ENCODE measurements at regions not wholly inside any gene's neighbourhood (a gene's known extent, or its start where the extent isn't known, plus 50 kb on each side); places are given as distances from the start of the nearest gene placed in this dataset.

DNA sequence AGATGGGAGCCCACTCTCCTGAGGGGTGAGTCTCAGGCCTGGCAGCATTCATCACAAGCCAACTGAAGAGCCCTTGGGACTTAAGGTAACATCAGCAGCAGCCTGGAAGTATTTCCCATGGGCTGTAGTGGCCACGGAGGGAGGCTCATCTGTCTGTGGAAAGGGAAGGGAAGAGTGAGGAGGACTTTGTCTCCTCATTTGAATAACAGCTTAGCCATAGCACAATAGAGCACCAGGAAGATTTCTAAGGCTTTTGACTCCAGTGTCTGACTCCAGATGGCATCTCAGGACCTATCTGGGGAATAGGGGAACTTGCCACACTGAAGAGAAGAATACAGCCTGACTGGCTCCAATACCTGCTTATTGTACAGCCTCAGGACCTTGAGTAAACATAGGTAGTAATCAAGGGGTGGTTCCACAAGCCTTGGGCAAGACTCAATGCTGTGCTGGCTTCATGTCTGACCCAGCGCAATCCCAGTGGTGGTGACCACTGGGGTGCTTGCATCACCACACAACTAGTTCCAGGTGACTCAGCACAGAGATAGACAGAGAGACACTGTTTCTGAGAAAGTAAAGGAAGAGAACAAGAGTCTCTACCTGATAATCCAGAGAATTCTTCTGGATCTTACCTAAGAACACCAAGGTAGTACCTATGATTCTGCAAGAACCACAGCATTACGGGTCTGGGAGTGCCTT lies 510.5 kb upstream of the CCDC179 start:
- H3K27ac Mint-ChIP-seq: no peak overlapping the region
- ATAC-seq (replicated peaks in 1 of 2) (no peak), DNase-seq (no peak)
- no peaks in the 10 kb centered on the region for H3K27me3 Mint-ChIP-seq (ENCODE audit: low read depth)
- no peaks in the 10 kb centered on the region for H3K36me3 Mint-ChIP-seq (ENCODE audit: insufficient read depth in 2 of 2)
- no peaks in the 10 kb centered on the region for H3K4me1 Mint-ChIP-seq (ENCODE audit: low read depth)
- peaks cover 10 to 17% of the 10 kb centered on the region in 2 donors for H3K9me3 Mint-ChIP-seq
- no peak overlapping the region for H3K4me3 Mint-ChIP-seq

DNA sequence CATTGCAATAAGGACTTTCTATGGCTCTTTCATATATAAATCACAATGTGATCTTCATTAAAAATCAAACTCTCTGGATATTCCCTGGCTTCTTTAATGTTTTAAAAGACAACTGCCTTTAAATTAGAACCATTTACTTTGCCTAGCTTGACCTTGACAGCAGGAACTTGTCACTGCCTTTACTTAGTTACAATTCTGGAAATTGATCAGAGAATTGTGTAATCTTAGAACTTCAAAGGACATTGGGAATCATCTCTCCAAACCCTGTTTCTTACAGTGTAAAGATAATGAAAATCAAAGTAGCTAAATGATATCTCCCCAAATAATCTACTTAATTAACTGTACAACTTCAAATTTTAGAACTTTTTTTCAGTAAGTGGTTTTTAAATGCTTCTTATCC lies 517.6 kb upstream of the CCDC179 start:
- ATAC-seq (replicated peaks in 1 of 2): no peak
- H3K27me3 Mint-ChIP-seq (ENCODE audit: low read depth): no peaks in the 10 kb centered on the region
- no peaks in the 10 kb centered on the region for H3K4me1 Mint-ChIP-seq (ENCODE audit: low read depth)
- H3K4me3 Mint-ChIP-seq: no peak overlapping the region
- no peak for DNase-seq
- no peak overlapping the region for H3K27ac Mint-ChIP-seq
- H3K36me3 Mint-ChIP-seq (ENCODE audit: insufficient read depth in 2 of 2): peaks cover 0 to 1% of the 10 kb centered on the region in 2 donors
- peaks cover 2 to 16% of the 10 kb centered on the region in 2 donors for H3K9me3 Mint-ChIP-seq

DNA sequence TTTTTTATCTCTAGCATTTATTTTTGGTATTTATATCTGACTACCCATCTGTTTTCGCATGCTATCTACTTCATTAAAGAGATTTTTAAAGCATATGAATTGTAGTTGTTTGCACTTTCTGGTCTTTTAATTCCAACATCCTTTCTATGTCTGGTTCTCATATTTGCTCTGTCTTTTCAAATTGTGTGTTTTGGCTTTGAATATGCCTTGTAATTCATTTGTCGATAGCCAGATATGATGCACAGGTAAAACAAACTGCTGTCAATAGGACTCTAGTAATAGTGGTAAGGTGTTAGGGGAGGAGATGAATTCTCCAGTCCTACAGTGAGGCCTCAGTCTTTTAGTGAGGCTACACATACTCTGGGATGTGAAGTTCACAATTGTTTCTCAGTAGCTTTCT lies 530.8 kb upstream of the CCDC179 start:
- H3K36me3 Mint-ChIP-seq (ENCODE audit: insufficient read depth in 2 of 2): no peaks in the 10 kb centered on the region
- ATAC-seq (replicated peaks in 1 of 2) (no peak), DNase-seq (no peak)
- H3K27me3 Mint-ChIP-seq (ENCODE audit: low read depth): no peaks in the 10 kb centered on the region
- H3K4me1 Mint-ChIP-seq (ENCODE audit: low read depth): no peaks in the 10 kb centered on the region
- H3K4me3 Mint-ChIP-seq: no peak overlapping the region
- H3K9me3 Mint-ChIP-seq: peaks cover 1 to 4% of the 10 kb centered on the region in 2 donors
- no peak overlapping the region for H3K27ac Mint-ChIP-seq

DNA sequence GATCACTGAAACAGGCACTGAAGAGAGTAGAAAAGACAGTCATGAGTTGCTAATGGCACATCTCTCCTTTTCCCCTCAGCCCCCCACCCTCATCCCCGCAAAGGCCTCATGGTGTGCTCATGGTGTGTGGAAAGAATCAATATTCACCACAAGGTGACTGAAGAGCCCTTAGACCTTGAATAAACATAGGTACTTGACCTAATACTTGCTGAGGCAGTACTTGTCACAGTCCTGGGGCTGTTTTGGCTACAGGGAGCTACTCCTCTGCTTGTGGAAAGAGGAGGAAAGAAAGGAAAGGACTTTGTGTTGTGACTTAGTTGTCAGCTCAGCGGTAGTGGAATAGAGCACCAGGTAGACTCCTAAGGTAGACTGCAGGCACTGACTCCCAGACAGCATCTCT lies 537.8 kb upstream of the CCDC179 start:
- ATAC-seq (replicated peaks in 1 of 2): no peak
- H3K9me3 Mint-ChIP-seq: peaks cover 5 to 8% of the 10 kb centered on the region in 2 donors

DNA sequence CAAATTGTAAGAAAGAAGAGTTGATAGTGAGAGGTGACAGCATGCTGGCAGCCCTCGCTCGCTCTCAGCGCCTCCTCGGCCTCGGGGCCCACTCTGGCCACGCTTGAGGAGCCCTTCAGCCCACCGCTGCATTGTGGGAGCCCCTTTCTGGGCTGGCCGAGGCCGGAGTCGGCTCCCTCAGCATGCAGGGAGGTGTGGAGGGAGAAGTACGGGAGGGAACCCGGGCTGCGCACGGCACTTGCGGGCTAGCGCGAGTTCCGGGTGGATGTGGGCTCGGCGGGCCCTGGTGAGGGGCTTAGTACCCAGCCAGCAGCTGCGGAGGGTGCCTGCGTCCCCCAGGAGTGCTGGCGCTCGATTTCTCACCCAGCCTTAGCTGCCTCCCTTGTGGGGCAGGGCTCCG lies 539.7 kb upstream of the CCDC179 start:
- DNase-seq: no peak
- Mint-ChIP-seq H3K4me1 (ENCODE audit: low read depth) (no peaks in the 10 kb centered on the region), H3K4me3 (no peak overlapping the region), H3K27me3 (ENCODE audit: low read depth) (no peaks in the 10 kb centered on the region), H3K27ac (no peak overlapping the region), H3K9me3 (peaks cover 5 to 8% of the 10 kb centered on the region in 2 donors), H3K36me3 (ENCODE audit: insufficient read depth in 2 of 2) (no peaks in the 10 kb centered on the region)
- ATAC-seq (replicated peaks in 1 of 2): no peak

More for the DNA sequence above, 537.8 kb upstream of the CCDC179 start:
- no peak overlapping the region for H3K4me3 Mint-ChIP-seq
- H3K27ac Mint-ChIP-seq: no peak overlapping the region
- no peaks in the 10 kb centered on the region for H3K4me1 Mint-ChIP-seq (ENCODE audit: low read depth)
- H3K27me3 Mint-ChIP-seq (ENCODE audit: low read depth): no peaks in the 10 kb centered on the region
- DNase-seq: no peak
- no peaks in the 10 kb centered on the region for H3K36me3 Mint-ChIP-seq (ENCODE audit: insufficient read depth in 2 of 2)

DNA sequence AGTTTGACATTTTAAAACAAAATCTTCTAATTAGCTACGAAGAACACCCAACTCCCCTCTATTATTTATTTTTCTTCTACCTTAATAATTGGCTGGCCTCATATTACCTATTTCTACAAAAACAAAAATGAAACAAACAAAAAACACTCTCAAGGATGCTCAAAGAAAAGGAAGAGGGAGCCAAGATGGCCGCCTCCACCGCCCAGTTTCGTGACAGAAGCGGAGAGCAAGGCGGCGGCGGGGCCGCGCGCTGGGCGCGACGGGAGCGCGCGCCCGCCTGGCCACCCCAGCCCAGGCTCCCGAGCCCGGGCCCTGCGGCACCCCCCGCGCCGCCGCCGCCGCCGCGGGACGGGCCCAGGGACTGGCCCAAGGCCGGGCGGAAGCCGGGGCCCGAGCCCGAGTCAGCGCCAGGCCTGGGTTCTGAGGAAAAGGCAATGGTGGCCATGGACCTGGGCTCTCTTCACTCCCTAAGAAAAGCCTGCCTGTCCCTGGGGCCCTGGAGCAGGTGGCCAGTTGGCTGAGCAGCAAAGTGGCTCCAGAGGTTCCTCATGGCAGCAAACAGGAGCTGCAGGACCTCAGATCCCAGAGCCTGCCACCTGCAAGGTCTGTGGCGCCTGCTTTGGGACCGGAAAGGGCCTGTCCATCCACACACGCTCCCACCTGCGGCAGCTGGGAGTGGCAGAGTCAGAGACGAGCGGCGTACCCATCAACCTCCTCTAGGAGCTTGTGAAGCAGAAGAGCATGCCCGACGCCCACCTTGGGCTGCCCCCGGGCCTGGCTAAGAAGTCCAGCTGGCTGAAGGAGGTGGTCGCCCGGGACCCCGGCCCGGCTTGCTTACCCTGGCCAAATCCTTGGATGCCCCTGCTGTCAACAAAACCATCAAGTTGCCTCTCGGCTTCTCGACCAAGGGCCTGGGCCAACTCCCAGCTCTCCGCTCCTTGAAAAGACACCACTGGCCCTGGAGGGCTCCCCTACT lies 543.2 kb upstream of the CCDC179 start:
- H3K27me3 Mint-ChIP-seq (ENCODE audit: low read depth): no peaks in the 10 kb centered on the region
- no peaks in the 10 kb centered on the region for H3K4me1 Mint-ChIP-seq (ENCODE audit: low read depth)
- no peak overlapping the region for H3K4me3 Mint-ChIP-seq
- no peaks in the 10 kb centered on the region for H3K36me3 Mint-ChIP-seq (ENCODE audit: insufficient read depth in 2 of 2)
- ATAC-seq (replicated peaks in 1 of 2) (no peak), DNase-seq (no peak)
- H3K27ac Mint-ChIP-seq: no peak overlapping the region
- peaks cover 5 to 8% of the 10 kb centered on the region in 2 donors for H3K9me3 Mint-ChIP-seq

DNA sequence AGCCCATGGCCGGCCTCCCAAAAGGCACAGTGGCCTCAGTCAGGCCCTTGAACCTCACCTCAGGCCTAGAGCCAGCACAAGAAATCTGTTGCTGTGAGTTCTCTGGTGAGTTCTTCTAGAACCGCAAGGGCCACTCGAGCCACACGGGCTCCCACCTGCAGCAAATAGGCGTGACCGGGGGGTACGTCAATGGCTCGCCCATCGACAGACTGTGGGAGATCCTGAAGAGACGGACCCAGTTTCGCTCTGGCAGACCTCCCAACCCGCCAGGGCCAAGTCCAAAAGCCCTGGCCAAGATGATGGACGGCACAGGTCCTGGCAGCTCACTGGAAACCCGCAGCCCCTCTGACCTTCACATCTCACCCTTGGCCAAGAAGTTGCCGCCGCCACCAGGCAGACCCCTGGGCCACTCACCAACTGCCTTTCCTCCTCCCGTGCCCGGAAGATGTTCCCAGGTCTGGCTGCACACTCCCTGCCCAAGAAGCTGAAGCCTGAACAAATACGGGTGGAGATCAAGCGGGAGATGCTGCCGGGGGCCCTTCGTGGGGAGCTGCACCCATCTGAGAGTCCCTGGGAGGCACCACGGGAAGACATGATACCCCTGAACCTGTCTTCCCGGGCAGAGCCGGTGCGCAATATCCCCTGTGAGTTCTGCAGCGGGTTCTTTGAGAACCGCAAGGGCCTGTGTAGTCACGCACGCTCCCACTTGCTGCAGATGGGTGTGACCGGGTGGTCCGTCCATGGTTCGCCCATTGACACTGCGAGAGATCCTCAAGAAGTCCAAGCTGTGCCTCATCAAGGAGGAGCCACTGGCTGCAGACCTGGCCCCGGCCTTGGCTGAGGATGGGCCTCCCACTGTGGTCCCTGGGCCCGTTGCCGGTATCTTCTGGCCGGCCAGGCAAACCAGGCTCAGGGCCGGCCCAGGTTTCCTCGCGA lies 544.2 kb upstream of the CCDC179 start:
- H3K4me3 Mint-ChIP-seq: no peak overlapping the region
- DNase-seq (no peak), ATAC-seq (replicated peaks in 1 of 2) (no peak)
- no peaks in the 10 kb centered on the region for H3K27me3 Mint-ChIP-seq (ENCODE audit: low read depth)
- H3K4me1 Mint-ChIP-seq (ENCODE audit: low read depth): no peaks in the 10 kb centered on the region
- H3K27ac Mint-ChIP-seq: no peak overlapping the region
- H3K36me3 Mint-ChIP-seq (ENCODE audit: insufficient read depth in 2 of 2): no peaks in the 10 kb centered on the region
- peaks cover 10 to 14% of the 10 kb centered on the region in 2 donors for H3K9me3 Mint-ChIP-seq

DNA sequence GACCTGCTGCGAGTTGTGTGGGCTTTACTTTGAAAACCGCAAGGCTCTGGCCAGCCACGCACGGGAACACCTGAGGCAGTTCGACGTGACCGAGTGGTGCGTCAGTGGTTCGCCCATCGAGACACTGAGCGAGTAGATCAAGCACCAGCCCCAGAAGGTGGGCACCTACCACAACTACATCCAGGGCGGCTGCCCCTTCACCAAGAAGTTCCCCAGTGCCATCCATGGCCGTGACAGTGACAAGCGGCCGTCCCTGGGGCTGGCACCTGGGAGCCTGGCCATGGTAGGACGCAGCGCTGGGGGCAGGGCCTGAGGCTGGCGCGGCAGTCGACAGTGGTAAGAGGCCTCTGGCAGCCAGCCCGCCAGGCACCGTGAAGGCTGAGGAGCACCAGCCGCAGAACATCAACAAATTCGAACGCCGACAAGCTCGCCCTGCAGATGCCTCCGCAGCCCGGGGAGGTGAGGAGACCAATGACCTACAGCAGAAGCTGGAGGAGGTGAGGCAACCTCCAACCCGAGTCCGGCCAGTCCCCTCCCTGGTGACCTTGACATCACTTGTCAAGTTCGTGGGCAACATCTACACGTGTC lies 545.2 kb upstream of the CCDC179 start:
- DNase-seq (no peak), ATAC-seq (replicated peaks in 1 of 2) (no peak)
- H3K36me3 Mint-ChIP-seq (ENCODE audit: insufficient read depth in 2 of 2): no peaks in the 10 kb centered on the region
- H3K4me1 Mint-ChIP-seq (ENCODE audit: low read depth): no peaks in the 10 kb centered on the region
- H3K27ac Mint-ChIP-seq: no peak overlapping the region
- peaks cover 13 to 17% of the 10 kb centered on the region in 2 donors for H3K9me3 Mint-ChIP-seq
- no peak overlapping the region for H3K4me3 Mint-ChIP-seq
- no peaks in the 10 kb centered on the region for H3K27me3 Mint-ChIP-seq (ENCODE audit: low read depth)

DNA sequence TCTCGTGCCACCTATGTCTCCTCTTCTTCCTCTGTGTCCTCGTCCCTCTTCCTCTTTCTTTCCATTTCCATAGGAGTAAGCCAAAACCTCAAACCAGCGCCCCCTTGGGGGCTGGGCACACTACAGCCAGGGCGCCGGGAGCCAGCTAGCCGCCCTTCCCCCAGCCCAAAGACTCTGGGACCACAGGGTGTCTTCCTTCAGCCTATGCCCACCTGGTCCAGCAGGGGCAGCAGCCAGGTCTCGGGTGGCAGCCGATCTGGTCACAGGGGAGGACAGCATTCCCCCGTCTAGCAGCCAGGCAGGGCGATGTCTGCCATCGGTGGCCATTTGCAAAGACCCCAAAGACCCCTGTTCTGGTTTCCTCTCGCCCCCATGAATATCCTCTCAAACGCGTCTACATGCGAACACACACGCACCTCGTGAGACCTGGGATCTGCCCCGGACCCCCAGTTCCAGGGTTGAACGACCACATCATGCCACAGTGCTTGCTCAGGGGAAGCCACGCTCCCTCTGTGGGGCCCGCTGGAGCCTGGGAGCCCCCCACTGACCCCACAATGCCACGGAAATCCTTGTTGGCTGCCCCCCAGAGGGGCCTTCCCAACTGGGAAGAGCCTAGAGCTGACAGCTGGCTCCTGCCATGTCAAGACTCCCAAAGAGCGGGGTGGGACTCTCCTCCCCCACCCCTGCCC lies 546.0 kb upstream of the CCDC179 start:
- H3K4me1 Mint-ChIP-seq (ENCODE audit: low read depth): no peaks in the 10 kb centered on the region
- no peak for ATAC-seq (replicated peaks in 1 of 2)
- no peaks in the 10 kb centered on the region for H3K27me3 Mint-ChIP-seq (ENCODE audit: low read depth)
- peaks cover 19 to 21% of the 10 kb centered on the region in 2 donors for H3K9me3 Mint-ChIP-seq
- no peak overlapping the region for H3K27ac Mint-ChIP-seq
- peaks cover 0 to 3% of the 10 kb centered on the region in 2 donors for H3K36me3 Mint-ChIP-seq (ENCODE audit: insufficient read depth in 2 of 2)
- DNase-seq: no peak
- no peak overlapping the region for H3K4me3 Mint-ChIP-seq

DNA sequence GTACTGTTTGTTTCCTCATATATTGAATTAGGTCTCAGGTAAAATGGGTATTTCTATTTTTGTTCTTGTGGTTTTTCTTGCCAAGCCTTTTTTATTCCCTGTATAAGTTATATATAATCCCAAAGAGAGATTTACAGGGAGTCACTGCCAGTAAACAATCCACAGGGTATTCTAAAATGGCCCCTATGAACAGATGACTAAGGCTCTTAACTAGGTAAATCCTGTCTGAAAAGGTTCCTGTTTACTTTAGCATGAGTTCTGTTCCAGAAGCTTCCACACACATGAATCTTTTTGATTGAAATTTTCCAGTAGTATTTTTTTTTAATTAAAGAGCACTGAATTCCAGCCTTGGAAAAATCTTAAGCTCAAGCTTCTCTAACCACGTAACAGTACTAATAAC lies 552.8 kb upstream of the CCDC179 start:
- Mint-ChIP-seq H3K27ac (no peak overlapping the region), H3K4me3 (no peak overlapping the region), H3K9me3 (peaks cover 23 to 25% of the 10 kb centered on the region in 2 donors), H3K27me3 (ENCODE audit: low read depth) (no peaks in the 10 kb centered on the region), H3K36me3 (ENCODE audit: insufficient read depth in 2 of 2) (peaks cover 0 to 3% of the 10 kb centered on the region in 2 donors), H3K4me1 (ENCODE audit: low read depth) (no peaks in the 10 kb centered on the region)
- DNase-seq (no peak), ATAC-seq (replicated peaks in 1 of 2) (no peak)

DNA sequence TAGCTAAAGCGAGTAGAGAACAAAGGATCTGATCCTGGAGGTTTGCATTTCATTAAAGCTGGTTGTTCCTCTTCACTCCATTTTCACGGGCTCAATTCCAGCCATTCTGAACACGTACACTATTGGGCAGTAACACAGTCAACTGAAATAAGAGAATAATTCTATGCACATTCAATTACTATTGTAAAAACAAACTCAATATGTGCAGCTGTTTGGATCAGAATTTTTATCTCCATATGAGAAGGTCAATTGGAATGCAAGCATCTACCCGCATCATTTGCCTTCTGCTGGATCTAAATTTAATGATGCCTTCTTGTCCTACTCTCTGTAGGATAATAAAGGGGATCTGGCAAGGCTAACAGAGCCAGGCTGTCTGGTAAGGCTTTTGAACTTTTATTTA lies 562.8 kb upstream of the CCDC179 start:
- H3K4me1 Mint-ChIP-seq (ENCODE audit: low read depth): no peaks in the 10 kb centered on the region
- ATAC-seq (replicated peaks in 1 of 2) (no peak), DNase-seq (no peak)
- H3K9me3 Mint-ChIP-seq: peaks cover 4 to 5% of the 10 kb centered on the region in 2 donors
- H3K4me3 Mint-ChIP-seq: no peak overlapping the region
- no peak overlapping the region for H3K27ac Mint-ChIP-seq
- H3K36me3 Mint-ChIP-seq (ENCODE audit: insufficient read depth in 2 of 2): no peaks in the 10 kb centered on the region
- no peaks in the 10 kb centered on the region for H3K27me3 Mint-ChIP-seq (ENCODE audit: low read depth)

DNA sequence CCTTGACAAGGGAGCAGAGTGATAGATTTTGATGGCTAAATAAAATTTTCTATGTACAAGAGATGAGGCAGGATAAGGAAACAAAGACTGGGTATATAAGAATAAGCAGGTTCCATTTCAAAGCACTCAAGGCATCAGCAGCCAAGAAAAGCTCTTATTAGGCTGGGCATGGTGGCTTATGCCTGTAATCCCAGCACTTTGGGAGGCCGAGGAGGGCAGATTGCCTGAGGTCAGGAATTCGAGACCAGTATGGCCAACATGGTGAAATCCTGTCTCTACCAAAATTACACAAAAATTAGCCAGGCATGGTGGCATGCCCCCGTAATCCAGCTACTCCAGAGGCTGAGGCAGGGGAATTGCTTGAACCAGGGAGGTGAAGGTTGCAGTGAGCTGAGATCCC lies 563.4 kb upstream of the CCDC179 start:
- Mint-ChIP-seq H3K36me3 (ENCODE audit: insufficient read depth in 2 of 2) (no peaks in the 10 kb centered on the region), H3K27ac (no peak overlapping the region), H3K4me3 (no peak overlapping the region), H3K4me1 (ENCODE audit: low read depth) (no peaks in the 10 kb centered on the region), H3K27me3 (ENCODE audit: low read depth) (no peaks in the 10 kb centered on the region), H3K9me3 (peaks cover 5% of the 10 kb centered on the region in 2 donors)
- DNase-seq (no peak), ATAC-seq (replicated peaks in 1 of 2) (no peak)

Data from activated T-cell treated with anti-CD3 and anti-CD28 coated beads, Interleukin-2, amount 50 U/mL, for 72 hours (primary cell).